K562 (cell line): ENCODE measurements at regions not wholly inside any gene's neighbourhood (a gene's known extent, or its start where the extent isn't known, plus 50 kb on each side); places are given as distances from the start of the nearest gene placed in this dataset.

Experiments used
- ATAC-seq: fragments of 200-7000 bp; cut with Tn5 transposase; 3 replicates; pipeline ENCODE4 v1.9.1; 2020; ENCODE audit warnings: moderate library complexity
- BruUV-seq: library from RNA; stranded (reverse); fragments of 400-500 nt; replicated peaks from 2 replicates; lab custom pipeline; 2021; lab: Mats Ljungman, UMichigan
- CTCF ChIA-PET: fragments of 300-600 bp; formaldehyde crosslinking; extraction: SDS; loops from one replicate; lab custom pipeline; 2021; ENCODE audit warnings: low intra/inter-chr PET ratio; lab: Yijun Ruan, JAX
- POLR2A ChIA-PET: fragments of 300-600, 350-650 bp; sonication (Branson Sonifier 250); formaldehyde crosslinking; extraction: SDS; loops from one replicate; lab custom pipeline; 2021; ENCODE audit warnings: antibody characterized with exemption, inconsistent platforms; lab: Yijun Ruan, JAX
- DNase-seq, 4 experiments: peaks; one replicate each; pipeline versions ENCODE4 v3.0.0 to v3.0.0-alpha.2; 2011 to 2018; ENCODE audit warnings: low spot score in 3 of 4, mixed read lengths in 3 of 4; ENCODE audit errors: extremely low read depth in 1 of 4
- FAIRE-seq: peaks from 2 replicates; lab custom pipeline; 2011; peaks lifted over from hg19 to GRCh38; lab: Jason Lieb, UNC
- H2AFZ ChIP-seq: 2 replicates; pipeline ENCODE4 v1.6.0; 2011; ENCODE audit warnings: low read depth, low read length, control low read depth, inconsistent platforms
- H3K27ac ChIP-seq: fragments of 200-600 bp; 3 replicates; pipeline ENCODE4 v1.8.0; 2011; ENCODE audit warnings: low read depth, mild to moderate bottlenecking, control low read depth, inconsistent platforms, low read length, moderate library complexity, mixed read lengths; ENCODE audit errors: extremely low read depth
- H3K27me3 ChIP-seq, 2 experiments: fragments of 300-600 bp in 1 of 2; 2 replicates in 1 of 2; 3 replicates in 1 of 2; pipeline versions ENCODE4 v1.6.0 to v1.8.0; 2011; ENCODE audit warnings: inconsistent platforms in 2 of 2, low read length in 2 of 2, mild to moderate bottlenecking in 1 of 2, mixed read lengths in 1 of 2, moderate library complexity in 1 of 2; ENCODE audit not compliant: control insufficient read depth in 2 of 2, insufficient read depth in 2 of 2
- H3K36me3 ChIP-seq: fragments of 300-600 bp; 3 replicates; pipeline ENCODE4 v1.8.0; 2011; ENCODE audit warnings: mild to moderate bottlenecking, low read length, inconsistent platforms; ENCODE audit not compliant: control insufficient read depth, insufficient read depth
- H3K4me1 ChIP-seq, 2 experiments: fragments of 200-600 bp in 1 of 2; replicated peaks in 1 of 2; 2 replicates in 1 of 2; 3 replicates in 1 of 2; pipeline versions ENCODE4 v1.5.1 to v1.8.0; 2011; ENCODE audit warnings: inconsistent platforms in 2 of 2, low read length in 2 of 2, mild to moderate bottlenecking in 1 of 2, mixed read lengths in 1 of 2, moderate library complexity in 1 of 2; ENCODE audit not compliant: control insufficient read depth in 2 of 2, insufficient read depth in 2 of 2
- H3K4me2 ChIP-seq: 2 replicates; pipeline ENCODE4 v1.6.1; 2011; ENCODE audit warnings: low read length, control low read depth, inconsistent platforms, mixed read lengths; ENCODE audit not compliant: insufficient read depth
- H3K4me3 ChIP-seq: fragments of 200-600 bp; sonication (generic), shearing (Covaris generic); 2 replicates; pipeline ENCODE4 v1.5.1; 2016; ENCODE audit warnings: control low read depth, inconsistent platforms
- H3K79me2 ChIP-seq: fragments of 200-600 bp; 3 replicates; pipeline ENCODE4 v1.8.0; 2011; ENCODE audit warnings: low read length, inconsistent platforms; ENCODE audit not compliant: control insufficient read depth, insufficient read depth
- H3K9ac ChIP-seq, 2 experiments: 2 replicates each; pipeline versions ENCODE4 v1.6.0 to v1.6.1; 2011; ENCODE audit warnings: low read depth in 2 of 2, low read length in 2 of 2, control low read depth in 1 of 2, inconsistent platforms in 1 of 2, mild to moderate bottlenecking in 1 of 2, mixed read lengths in 1 of 2; ENCODE audit not compliant: insufficient read depth in 1 of 2
- H3K9me1 ChIP-seq: one replicate; pipeline ENCODE4 v1.6.0; 2011; ENCODE audit warnings: inconsistent platforms, mild to moderate bottlenecking, low read length, moderate library complexity; ENCODE audit not compliant: control insufficient read depth, insufficient read depth
- H3K9me3 ChIP-seq: replicated peaks from 2 replicates; pipeline ENCODE4 v1.5.1; 2011; ENCODE audit warnings: low read depth, low read length, inconsistent platforms; ENCODE audit not compliant: control insufficient read depth, insufficient read depth
- H4K20me1 ChIP-seq: replicated peaks from 2 replicates; pipeline ENCODE4 v1.6.1; 2011; ENCODE audit warnings: low read length, inconsistent platforms, mixed read lengths; ENCODE audit not compliant: control insufficient read depth, insufficient read depth
- BCOR ChIP-seq: fragments of 450-650 bp; IDR thresholded peaks from 2 replicates; pipeline ENCODE4 v1.6.1; 2016
- CEBPG ChIP-seq, 3 experiments: fragments of 200-800 bp in 1 of 3; sonication (Bioruptor generic) in 1 of 3; sonication (generic) in 1 of 3; formaldehyde crosslinking in 1 of 3; IDR thresholded peaks in 2 of 3; conservative IDR thresholded peaks in 1 of 3; 2 replicates each; pipeline versions ENCODE4 v1.6.1 to v1.8.0; 2016 to 2022; ENCODE audit warnings: missing compliant biosample characterization in 2 of 3, missing genetic modification characterization in 2 of 3, mild to moderate bottlenecking in 1 of 3, missing genetic modification reagents in 1 of 3
- CHD2 ChIP-seq: IDR thresholded peaks from 2 replicates; pipeline ENCODE4 v1.6.1; 2011; ENCODE audit warnings: low read depth, low read length
- GTF2F1 ChIP-seq: IDR thresholded peaks from 2 replicates; pipeline ENCODE4 v1.6.1; 2011; ENCODE audit warnings: low read depth, low read length, improper control_type of control experiment
- MEIS2 ChIP-seq: fragments of 450-650 bp; IDR thresholded peaks from 2 replicates; pipeline ENCODE4 v1.6.1; 2014; ENCODE audit warnings: mild to moderate bottlenecking; ENCODE audit not compliant: partially characterized antibody
- NCOR1 ChIP-seq: fragments of 450-650 bp; IDR thresholded peaks from 2 replicates; pipeline ENCODE4 v1.6.1; 2016; ENCODE audit warnings: mild to moderate bottlenecking, moderate library complexity
- NRF1 ChIP-seq, 2 experiments: fragments of 450-650 bp; IDR thresholded peaks in 1 of 2; conservative IDR thresholded peaks in 1 of 2; 2 replicates each; pipeline ENCODE4 v1.6.1; 2014; ENCODE audit warnings: mild to moderate bottlenecking in 2 of 2
- RHOXF2B ChIP-seq: fragments of 250-450 bp; sonication (Bioruptor Pico); conservative IDR thresholded peaks from 2 replicates; pipeline ENCODE4 v1.5.1; 2021
- STAG1 ChIP-seq: sonication (generic); formaldehyde crosslinking; IDR thresholded peaks from 2 replicates; pipeline ENCODE4 v1.5.0; 2020; ENCODE audit warnings: missing genetic modification reagents, borderline replicate concordance
- ZNF134 ChIP-seq: fragments of 250-450 bp; sonication (Bioruptor Pico); conservative IDR thresholded peaks from 2 replicates; pipeline ENCODE4 v1.4.0; 2020
- ZNF316 ChIP-seq: fragments of 450-650 bp; IDR thresholded peaks from 2 replicates; pipeline ENCODE4 v1.6.1; 2016
- WGBS: fragments of 100-300 bp; shearing (Covaris generic); methylation state at CpG from one replicate; pipeline ENCODE4 v1.1.6; 2016; ENCODE audit warnings: low coverage, mixed read lengths; ENCODE audit not compliant: insufficient coverage; ENCODE audit errors: missing lambda C conversion rate; 5-methylcytosine and 5-hydroxymethylcytosine counted together
- in situ Hi-C: fragments of 300-500 bp; cut with MboI; formaldehyde crosslinking; loops from 4 replicates; pipeline ENCODE4 v1.15.0; 2018; ENCODE audit warnings: inconsistent platforms, mixed read lengths
- intact Hi-C: fragments of 100-400 bp; cut with micrococcal nuclease; formaldehyde crosslinking; loops from 2 replicates; pipeline ENCODE4 v1.14.2; 2022
- TF ChIP-seq, protein P1 (sequence below): fragments of 450-650 bp; IDR thresholded peaks from 2 replicates; pipeline ENCODE4 v1.6.1; 2014; ENCODE audit warnings: low read depth, mild to moderate bottlenecking, moderate library complexity, borderline replicate concordance

DNA sequence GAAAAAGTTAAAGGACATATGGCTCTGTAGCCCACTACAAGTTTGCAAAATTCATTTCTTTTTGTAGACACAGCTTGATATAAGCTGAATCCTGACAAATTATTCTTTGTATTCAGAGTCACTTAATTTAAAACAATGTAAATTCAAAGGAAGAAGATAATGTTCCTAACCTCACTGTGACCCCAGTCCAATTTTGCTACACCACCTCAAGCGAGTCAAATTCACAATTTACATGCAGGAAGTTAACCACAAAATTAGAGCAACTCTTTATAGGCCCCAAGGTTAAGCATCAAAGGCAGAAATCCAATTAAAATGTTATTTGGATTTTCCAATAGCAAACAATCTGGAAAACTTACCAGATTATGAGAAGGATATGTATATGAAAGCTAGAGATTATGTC lies 119.5 kb upstream of the CNTN6 start:
- H3K4me2 ChIP-seq, result no peak overlapping the region
- 0% methylated on average over 1 of the region's 1 CpG for WGBS
- CTCF ChIA-PET, result no interaction called here
- no peaks in the 10 kb centered on the region for H4K20me1 ChIP-seq
- ATAC-seq (no peak), DNase-seq (no peak), FAIRE-seq (no peak)
- no peaks in the 10 kb centered on the region for H3K36me3 ChIP-seq
- POLR2A ChIA-PET, result no interaction called here
- H3K27ac ChIP-seq, result no peak overlapping the region
- peaks cover 3% of the 10 kb centered on the region; the same call in 1 of the 2 replicates for H3K9me3 ChIP-seq
- no peak overlapping the region for H3K9ac ChIP-seq
- H3K79me2 ChIP-seq, result no peaks in the 10 kb centered on the region
- no peaks in the 10 kb centered on the region for H3K4me1 ChIP-seq
- no peaks in the 10 kb centered on the region for H3K27me3 ChIP-seq
- no peaks in the 10 kb centered on the region for H3K9me1 ChIP-seq
- intact Hi-C loops, result no loop called here
- TF ChIP-seq ZNF134 (CRISPR knock-in tag) (no peak), NRF1 (conservative IDR thresholded peaks at IDR 0.05 in 1 of 2, IDR thresholded peaks at IDR 0.05 in 1 of 2) (no peak), CEBPG (CRISPR knock-in tag; IDR thresholded peaks at IDR 0.05) (no peak), CEBPG (tag; conservative IDR thresholded peaks at IDR 0.05 in 1 of 2, IDR thresholded peaks at IDR 0.05 in 1 of 2) (no peak), STAG1 (no peak), RHOXF2B (CRISPR knock-in tag) (no peak)
- in situ Hi-C loops, result no loop called here
- no TSS peak for BruUV-seq
- no peak overlapping the region for H2AFZ ChIP-seq
- no peak overlapping the region for H3K4me3 ChIP-seq

GRCh38 chr3:976006-976405 lies 116.8 kb upstream of the CNTN6 start:
- H2AFZ ChIP-seq, result no peak overlapping the region
- no peak overlapping the region for H3K4me3 ChIP-seq
- CTCF ChIA-PET, result no interaction called here
- H3K27me3 ChIP-seq, result no peaks in the 10 kb centered on the region
- H3K9ac ChIP-seq, result no peak overlapping the region
- ATAC-seq (no peak), DNase-seq (no peak), FAIRE-seq (no peak)
- intact Hi-C loops, result no loop called here
- H3K79me2 ChIP-seq, result no peaks in the 10 kb centered on the region
- H3K9me3 ChIP-seq, result peaks cover 3% of the 10 kb centered on the region; the same call in 1 of the 2 replicates
- H3K9me1 ChIP-seq, result no peaks in the 10 kb centered on the region
- H3K27ac ChIP-seq, result no peak overlapping the region
- H3K36me3 ChIP-seq, result no peaks in the 10 kb centered on the region
- in situ Hi-C loops, result loop anchor here (5.0 kb wide), 1 partner anchor 89 kb away; no protein-coding TSS in a partner anchor
- 1% methylated on average over 5 of the region's 5 CpGs for WGBS
- BruUV-seq, result no TSS peak
- no peaks in the 10 kb centered on the region for H3K4me1 ChIP-seq
- no peaks in the 10 kb centered on the region for H4K20me1 ChIP-seq
- TF ChIP-seq, protein P1, sequence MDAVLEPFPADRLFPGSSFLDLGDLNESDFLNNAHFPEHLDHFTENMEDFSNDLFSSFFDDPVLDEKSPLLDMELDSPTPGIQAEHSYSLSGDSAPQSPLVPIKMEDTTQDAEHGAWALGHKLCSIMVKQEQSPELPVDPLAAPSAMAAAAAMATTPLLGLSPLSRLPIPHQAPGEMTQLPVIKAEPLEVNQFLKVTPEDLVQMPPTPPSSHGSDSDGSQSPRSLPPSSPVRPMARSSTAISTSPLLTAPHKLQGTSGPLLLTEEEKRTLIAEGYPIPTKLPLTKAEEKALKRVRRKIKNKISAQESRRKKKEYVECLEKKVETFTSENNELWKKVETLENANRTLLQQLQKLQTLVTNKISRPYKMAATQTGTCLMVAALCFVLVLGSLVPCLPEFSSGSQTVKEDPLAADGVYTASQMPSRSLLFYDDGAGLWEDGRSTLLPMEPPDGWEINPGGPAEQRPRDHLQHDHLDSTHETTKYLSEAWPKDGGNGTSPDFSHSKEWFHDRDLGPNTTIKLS, result no peak
- TF ChIP-seq MEIS2, result no peak
- TF ChIP-seq GTF2F1, result no peak
- TF ChIP-seq ZNF316, result no peak
- no peak for TF ChIP-seq NCOR1
- TF ChIP-seq BCOR, result no peak
- no peak for TF ChIP-seq CHD2
- TF ChIP-seq, all 486 proteins: peak for 0
- no peak overlapping the region for H3K4me2 ChIP-seq
- POLR2A ChIA-PET, result no interaction called here
